Cardiac septum (tissue), 1 donor: ENCODE measurements at regions not wholly inside any gene's neighbourhood (a gene's known extent, or its start where the extent isn't known, plus 50 kb on each side); places are given as distances from the start of the nearest gene placed in this dataset.

Source experiments
- DNase-seq: peaks from one replicate; pipeline ENCODE4 v3.0.0-alpha.2; 2020; ENCODE audit warnings: low spot score
- intact Hi-C: fragments of 100-400 bp; cut with DNase I; formaldehyde crosslinking; loops from one replicate; pipeline ENCODE4 v1.14.0; 2022
- donor health status: DM: no; HTN: no; CAD: no.

DNA sequence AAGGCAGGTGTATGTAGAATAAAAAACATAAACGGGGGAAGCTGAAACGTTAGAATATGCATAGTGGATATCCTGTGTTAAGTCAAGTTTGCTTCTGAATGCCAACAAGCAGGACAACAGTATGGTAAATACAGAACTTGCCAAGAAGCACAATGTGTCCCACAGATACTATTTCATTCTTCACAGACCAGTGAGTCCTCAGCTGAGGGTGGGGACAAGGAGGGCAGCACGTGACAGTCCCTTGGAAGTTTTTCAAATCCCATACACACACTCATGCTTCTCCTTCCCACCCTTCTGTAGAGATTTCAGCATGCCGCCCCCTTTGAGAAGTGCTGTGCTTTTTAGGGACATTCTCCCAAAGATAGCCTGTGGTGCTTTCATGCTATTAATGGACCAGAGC lies 268.5 kb upstream of the ECI2 start:
- intact Hi-C loops = loop anchor here (2.0 to 5.0 kb wide), 2 partner anchors 33 to 47 kb away; no protein-coding TSS in a partner anchor
- DNase-seq = no peak

DNA sequence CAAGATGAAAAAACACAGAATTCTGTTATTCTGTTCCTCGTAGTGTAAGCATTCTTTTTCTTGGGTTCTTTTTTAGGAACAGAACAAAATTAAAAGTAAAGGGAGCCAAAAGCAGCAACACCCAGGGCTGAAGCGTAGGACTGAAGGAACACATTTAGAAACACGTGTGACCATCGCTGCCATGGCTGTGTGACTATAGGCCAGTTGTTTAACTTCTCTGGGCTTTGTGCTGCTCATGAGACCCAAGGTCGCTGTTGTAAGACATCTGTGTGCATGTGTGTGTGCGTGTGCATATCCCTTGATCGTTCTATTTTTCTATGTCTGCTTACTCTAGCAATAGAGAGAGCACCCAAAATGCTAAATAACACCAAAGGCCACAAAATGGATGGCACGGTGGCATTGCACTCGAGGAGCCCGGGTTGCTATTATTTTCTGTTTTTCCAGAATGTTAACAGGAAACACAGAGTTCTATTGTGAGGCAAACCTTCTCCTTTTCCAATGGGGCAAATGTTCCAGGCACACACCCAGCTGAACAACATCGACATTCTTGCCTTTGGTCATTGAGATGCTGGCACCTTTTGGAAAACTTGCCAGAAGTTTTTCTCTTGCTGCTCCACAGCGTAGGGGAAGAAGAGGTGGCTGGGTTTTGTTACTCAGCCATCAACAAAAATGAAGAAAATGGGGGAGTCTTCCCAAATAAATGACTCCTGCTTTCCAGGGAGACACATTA lies 267.8 kb upstream of the ECI2 start:
- no peak for DNase-seq
- intact Hi-C loops = loop anchor here (2.0 to 5.0 kb wide), 2 partner anchors 32 to 46 kb away; no protein-coding TSS in a partner anchor

- DNase-seq = no peak
- intact Hi-C loops = loop anchor here (2.0 to 5.0 kb wide), 2 partner anchors 32 to 45 kb away; no protein-coding TSS in a partner anchor
Measured at GRCh38 chr6:4402477-4402976, 267.2 kb upstream of the ECI2 start.

DNA sequence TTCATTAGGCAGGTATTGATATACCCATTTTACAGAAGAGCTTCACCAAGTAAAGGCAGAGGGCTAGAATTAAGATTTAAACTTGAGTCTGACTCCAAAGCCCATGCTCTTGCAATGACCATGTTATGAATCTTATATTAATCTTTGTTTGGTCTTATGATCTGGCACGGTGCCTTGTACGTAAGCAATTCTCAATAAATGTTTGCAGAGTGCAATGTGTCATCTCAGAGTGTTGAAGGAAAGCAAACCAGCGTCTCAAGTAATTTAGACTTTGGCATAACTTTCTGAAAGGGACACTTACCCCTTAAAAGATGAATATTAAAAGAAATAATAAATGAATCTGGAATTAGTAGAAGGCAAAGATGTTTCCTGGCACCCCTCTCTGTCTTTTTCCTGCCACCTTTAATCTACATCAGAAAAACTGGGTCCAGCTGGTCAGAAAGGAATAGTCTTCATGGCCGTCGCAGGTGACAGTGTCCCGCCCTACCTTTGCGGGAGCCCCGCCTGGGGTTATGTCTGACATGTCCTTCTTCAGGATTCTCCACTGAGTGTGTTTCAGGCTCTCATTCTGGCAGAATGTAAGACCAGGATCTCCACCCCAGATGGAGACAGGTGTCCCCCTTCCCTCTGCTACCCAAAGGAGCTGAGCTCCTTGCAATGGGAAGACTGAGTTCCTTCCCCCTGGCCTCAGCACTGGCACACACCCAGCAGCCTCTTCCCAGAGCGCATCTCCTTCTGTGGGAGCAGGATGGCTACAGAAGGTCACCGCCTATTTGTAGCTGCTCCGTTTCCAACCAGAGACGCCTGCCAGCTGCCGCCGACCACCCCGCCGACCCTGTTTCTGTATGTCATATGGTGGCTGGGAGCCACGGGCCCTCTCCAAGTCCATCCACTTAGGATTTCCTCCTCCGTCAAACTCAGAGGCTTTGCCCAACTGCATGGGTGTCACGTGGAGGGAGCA lies 266.3 kb upstream of the ECI2 start:
- intact Hi-C loops = loop anchor here (2.0 to 5.0 kb wide), 2 partner anchors 31 to 44 kb away; no protein-coding TSS in a partner anchor
- DNase-seq = no peak

DNA sequence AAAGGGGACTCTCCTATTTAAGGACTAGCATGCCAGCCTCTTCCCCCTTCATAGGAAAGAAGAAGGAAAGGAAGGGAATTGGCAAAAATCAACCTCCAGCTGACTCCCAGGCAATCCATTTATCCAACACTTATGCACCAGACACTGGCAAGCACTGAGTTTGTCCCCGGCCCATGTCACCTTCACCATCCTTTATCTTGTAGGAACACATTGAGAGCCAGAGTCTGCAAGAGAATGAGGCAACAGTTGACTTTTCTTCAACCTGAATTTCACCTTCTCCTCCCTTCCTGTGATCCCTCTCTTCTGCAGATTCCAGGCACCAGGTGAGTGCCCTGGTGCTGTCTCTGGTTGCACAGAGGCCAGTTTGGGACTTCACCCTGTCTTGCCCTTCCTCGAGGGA lies 264.3 kb upstream of the ECI2 start:
- intact Hi-C loops = loop anchor here (5.0 kb wide), 1 partner anchor 42 kb away; no protein-coding TSS in a partner anchor
- DNase-seq = no peak

- DNase-seq = no peak
- intact Hi-C loops = no loop called here
Measured at GRCh38 chr6:4398791-4399190, 263.4 kb upstream of the ECI2 start.

GRCh38 chr6:4397307-4397706 lies 261.9 kb upstream of the ECI2 start:
- intact Hi-C loops = no loop called here
- no peak for DNase-seq

GRCh38 chr6:4396044-4396443 lies 260.7 kb upstream of the ECI2 start:
- intact Hi-C loops = no loop called here
- no peak for DNase-seq

GRCh38 chr6:4395386-4395785 lies 260.0 kb upstream of the ECI2 start:
- no peak for DNase-seq
- intact Hi-C loops = no loop called here

GRCh38 chr6:4394786-4395185 lies 259.4 kb upstream of the ECI2 start:
- intact Hi-C loops = no loop called here
- DNase-seq = no peak

DNA sequence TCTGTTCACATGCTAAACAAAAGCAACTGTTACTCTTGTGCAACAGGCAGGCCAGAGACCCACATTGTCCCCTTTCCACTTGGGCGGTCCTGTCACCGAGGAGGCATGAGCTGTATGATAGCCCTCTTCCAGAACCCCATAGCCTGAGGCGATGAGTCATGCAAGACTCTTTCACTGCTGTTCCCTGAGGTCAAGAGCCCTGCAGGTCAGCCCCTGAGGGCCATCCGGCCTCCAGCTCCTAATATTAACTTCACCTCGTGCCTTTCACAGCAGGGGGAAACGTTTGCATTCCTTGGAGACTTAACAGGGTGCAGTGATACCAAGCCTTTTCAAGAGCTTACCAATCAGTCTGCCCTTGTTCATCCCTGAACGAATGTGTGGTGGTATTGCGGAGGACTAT lies 253.3 kb upstream of the ECI2 start:
- DNase-seq = no peak
- intact Hi-C loops = no loop called here

- no peak for DNase-seq
- intact Hi-C loops = loop anchor here (5.0 kb wide), 1 partner anchor 63 kb away; no protein-coding TSS in a partner anchor
Measured at GRCh38 chr6:4384656-4385055, 249.3 kb upstream of the ECI2 start.

DNA sequence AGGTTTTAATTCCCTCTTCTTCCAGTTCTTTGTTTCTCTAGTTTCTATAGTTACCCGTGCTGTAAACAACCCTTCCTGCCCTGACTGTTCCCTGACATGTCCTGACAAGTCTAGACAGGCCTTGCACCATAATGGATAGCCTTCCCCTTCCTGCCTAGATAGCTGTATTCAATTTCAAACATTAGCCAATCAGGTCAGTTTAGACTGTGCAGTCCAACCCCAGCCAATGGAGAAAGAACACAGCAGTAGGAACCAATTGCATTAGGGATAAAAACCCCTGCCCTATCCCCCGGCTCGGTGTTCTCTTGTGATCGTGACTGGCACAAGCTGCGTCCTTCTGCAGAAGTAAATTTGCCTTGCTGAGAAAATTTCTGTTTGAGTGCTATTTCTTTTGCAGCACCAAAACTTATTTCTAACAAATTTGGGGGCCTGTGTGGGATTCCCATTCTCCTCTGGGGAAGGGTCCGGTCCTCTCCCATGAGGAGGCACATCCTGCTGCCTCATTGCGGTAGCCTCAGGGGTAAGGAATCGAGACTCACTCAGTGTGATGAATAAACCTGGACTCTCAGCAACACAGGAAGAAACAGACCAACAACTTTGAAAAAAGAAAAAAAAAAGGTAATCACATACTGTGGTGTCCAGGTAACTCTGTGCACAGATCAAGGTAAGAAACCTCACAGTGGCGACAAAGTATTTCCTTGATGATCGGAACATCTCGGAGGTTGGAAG lies 248.7 kb upstream of the ECI2 start:
- no peak for DNase-seq
- intact Hi-C loops = loop anchor here (5.0 kb wide), 1 partner anchor 63 kb away; no protein-coding TSS in a partner anchor

- DNase-seq = no peak
- intact Hi-C loops = loop anchor here (5.0 kb wide), 1 partner anchor 65 kb away; no protein-coding TSS in a partner anchor
Measured at GRCh38 chr6:4382362-4382853, 247.0 kb upstream of the ECI2 start.

DNA sequence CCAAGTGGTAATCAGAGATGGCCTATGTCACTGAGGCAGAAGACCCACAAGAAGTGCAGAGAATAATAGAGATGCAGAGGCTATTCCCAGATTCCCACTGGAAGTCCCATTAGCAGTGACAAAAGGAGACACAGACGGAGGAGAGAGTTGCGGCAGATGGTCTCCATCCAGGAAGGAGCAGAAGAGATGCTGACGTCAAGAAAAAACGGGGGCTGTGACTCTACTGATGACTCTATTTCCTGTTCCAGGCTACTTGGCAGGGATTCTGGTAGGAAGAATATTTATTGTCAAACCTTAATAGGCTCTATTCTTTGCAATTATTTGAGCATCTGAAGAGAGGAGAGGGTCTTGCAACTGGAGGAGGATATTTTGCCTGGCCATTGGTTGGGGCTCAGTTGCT lies 246.0 kb upstream of the ECI2 start:
- no peak for DNase-seq
- intact Hi-C loops = loop anchor here (5.0 kb wide), 1 partner anchor 66 kb away; no protein-coding TSS in a partner anchor

DNA sequence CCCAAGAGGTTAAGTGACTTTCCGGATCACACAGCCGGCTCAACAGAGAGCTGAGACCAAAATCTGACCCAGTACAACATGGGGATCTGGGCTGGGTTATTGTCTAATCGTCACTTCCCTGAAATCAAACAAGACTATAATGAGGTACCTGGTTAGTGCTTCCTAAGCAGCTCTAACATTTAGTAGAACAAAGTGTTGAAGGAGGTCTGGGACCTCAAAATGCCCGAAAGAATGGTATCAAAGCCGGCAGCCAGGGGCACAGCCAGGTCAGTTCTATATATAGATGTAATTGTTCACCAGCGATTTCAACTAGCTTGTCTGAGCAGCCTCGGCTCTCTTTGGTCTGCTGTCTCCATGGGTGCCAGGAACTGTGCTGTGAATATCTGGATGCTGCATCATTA lies 245.5 kb upstream of the ECI2 start:
- intact Hi-C loops = loop anchor here (5.0 kb wide), 1 partner anchor 66 kb away; no protein-coding TSS in a partner anchor
- no peak for DNase-seq

- intact Hi-C loops = loop anchor here (5.0 kb wide), 1 partner anchor 67 kb away; no protein-coding TSS in a partner anchor
Measured at GRCh38 chr6:4379958-4380357, 244.6 kb upstream of the ECI2 start.

DNA sequence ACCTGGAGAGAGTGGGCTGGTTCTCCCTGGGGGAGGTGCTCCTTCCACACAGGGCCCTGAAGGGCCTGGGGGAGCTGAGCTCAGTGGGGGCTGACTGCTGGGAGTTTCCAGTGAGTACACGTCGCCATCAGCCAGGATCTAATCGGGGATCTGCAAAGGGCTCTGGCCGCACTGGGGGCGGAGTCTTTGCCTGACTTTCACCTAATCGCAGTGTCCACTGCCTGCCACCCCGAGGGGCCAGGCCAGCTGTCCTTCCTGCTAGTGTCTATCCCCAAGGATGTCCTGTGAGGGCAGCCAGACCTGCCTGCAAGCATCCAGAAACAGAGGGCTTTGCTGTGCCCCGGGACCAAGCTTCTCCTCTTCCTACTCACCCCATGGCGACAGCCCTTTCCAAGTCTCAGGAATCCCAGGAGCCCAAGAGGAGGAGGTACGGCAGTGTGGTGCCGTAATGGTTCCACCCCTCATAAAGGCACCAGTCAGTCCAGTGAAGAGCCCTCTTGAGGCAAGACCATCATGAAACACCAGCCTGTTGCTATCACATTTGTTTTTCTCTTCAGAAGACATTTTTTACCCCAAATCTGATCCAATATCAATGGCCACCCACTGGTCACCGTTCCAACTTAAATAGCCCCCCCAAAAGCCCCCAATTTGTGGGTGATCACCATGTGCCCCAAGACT lies 243.1 kb upstream of the ECI2 start:
- no peak for DNase-seq
- intact Hi-C loops = no loop called here

More at GRCh38 chr6:4379958-4380357, 244.6 kb upstream of the ECI2 start:
- no peak for DNase-seq
